DMS53 treated with DMSO at 0.1 percent for 48 hours (cell line): ENCODE measurements at regions not wholly inside any gene's neighbourhood (a gene's known extent, or its start where the extent isn't known, plus 50 kb on each side); places are given as distances from the start of the nearest gene placed in this dataset.

Source experiments
- DNase-seq: peaks from one replicate; lab custom pipeline; 2025; ENCODE audit not compliant: unreplicated experiment; lab: John Stamatoyannopoulos, UW

DNA sequence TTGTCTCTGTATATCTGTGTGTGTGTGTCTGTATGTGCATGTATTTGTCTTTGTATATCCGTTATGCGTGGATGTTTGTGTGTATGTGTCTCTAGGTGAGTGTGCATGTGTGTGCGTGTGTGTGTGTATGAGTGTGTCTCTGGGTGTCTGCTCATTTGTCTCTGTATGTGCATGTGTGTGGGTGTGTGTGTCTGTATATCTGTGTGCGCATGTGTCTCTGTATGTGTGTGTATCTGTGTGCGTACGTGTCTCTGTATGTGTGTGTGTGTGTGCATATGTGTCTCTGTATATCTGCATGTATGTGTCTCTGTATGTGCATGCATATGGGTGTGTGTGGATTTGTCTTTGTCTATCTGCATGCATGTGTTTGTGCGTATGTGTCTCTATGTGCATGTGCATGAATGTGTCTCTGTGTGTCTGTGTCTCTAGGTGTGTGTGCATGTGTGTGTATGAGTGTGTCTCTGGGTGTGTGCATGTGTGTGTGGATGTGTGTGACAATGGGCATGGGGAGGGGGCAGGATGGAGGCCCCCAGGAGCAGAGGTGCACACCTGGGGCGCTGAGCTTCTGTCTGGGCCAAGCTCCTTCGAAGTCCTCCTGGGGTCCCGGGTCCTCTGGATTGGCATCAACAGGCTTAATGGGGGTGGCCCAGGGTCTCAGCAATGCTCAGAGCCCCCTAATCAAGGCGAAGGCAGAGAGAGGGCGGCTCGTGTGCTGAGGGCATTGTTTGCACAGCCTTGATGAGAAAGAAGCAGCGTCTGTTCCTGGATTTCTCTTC lies 373.4 kb upstream of the IRX4 start:
- no peak for DNase-seq

DNA sequence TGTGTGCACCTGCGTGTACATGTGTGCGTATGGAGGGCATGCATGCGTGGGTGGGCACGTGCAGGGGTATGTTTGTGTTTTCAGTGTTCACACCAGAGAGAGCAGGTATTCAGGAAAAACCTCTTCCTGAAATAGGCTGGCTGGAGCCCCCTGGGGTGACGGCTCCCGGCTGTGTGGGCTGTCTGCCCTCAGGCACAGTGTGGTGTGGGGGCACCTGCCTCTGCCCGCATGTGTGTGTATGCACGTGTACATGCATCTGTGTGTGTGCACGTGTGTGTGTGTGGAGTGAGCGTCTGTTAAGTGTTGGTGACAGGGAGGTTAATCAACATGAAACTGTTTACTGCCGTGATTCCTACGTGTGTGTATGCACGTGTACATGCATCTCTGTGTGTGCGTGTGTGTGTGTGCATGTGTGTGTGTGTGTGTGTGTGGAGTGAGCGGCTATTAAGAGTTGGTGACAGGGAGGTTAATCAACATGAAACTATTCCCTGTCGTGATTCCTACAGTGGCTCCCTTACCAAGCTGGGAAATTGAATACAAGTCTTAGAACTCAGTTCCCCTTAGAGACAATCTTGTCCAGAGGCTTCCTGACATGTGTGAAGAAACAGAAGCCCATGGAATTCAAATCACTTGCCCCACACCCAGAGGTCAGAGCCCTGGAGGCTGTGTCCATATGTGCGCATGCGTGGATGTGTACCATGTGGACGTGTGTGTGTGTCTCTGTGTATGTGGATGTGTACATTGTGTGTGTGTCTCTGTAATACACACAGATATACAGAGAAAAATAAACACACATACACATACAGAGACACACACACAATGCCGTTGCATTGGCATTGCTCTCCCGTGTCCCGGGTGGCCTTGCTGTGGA lies 372.4 kb upstream of the IRX4 start:
- no peak for DNase-seq

GRCh38 chr5:2254406-2254805 lies 371.7 kb upstream of the IRX4 start:
- no peak for DNase-seq

DNA sequence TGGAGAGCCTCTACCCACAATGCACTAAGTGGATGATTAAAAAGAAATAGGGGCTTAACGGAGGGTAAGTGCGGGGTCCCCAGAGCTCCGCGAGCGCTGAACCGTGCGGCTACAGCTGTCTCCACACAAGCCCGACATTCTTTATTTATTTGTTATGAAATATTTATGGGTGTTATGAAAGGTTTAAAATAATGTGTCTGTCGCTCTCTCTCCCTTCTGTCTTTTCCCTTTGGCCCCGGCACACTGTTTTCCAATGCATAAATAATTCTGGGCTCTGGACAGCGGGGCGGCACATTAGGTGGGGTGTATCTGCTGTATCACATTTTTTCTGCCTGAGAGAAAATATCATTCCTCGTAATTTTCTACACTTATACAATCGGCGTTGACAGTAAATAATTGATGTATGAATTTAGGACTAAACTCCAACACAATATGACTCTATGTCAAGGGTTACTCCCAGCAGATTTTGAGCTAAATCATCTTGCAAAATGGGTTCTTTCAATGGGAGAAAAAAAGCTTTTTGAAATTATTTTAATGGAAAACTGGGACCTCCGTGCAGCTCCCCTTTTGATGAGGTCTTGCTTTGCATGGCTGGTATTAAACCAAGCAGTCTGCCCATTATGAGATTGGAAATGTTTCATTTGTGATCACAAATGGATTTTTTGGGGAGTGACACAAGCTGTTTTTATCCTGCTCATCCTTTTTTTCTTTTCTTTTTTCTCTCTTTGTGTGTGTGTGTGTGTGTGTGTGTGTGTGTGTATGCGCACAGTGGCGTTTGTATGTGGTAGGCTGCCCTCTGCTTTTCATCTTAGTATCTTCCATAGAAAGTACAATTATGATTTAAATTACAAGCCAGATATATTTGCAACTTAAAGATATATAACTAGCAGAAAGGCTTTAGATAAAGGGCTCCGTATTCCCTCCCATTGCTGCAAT lies 370.6 kb upstream of the IRX4 start:
- no peak for DNase-seq

DNA sequence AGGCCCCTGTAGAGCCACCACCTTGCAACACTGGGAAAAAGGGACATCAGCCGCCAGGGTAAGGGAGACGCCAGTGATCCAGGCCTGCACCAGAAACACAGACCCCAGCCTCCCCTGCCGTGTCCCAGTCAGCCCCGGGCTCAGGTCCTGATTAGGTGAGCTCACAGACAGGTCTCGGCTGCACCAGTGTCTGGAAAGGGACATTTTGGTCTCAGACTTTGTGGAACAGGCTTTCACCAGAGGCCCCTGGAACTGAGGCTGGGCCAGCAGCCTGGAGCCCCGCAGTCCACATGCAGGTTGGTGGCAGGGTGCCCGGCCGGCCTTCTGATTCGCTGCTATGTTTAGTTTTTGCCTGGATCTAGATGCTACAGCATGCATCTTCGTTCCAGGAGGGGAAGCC lies 369.0 kb upstream of the IRX4 start:
- DNase-seq, result no peak

DNA sequence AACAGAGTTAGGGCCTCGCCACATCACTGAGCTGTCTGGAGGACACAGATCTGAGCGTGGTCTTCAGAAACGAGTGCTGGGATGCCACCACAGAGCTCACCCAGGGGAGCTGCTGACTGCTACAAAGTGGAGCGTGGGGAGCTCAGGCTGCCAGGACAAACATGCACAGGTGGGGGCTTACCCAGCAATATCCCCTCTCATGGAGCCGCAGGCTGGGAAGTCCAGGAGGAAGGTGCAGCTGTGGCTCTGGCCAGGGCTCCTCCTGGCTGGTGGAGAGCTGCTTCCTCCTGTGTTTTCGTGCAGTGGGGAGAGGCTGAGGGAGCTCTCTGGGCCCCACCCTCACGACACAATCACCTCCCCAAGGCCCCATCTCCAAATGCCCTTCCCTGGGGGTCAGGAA lies 368.6 kb upstream of the IRX4 start:
- no peak for DNase-seq

GRCh38 chr5:2250365-2250950 lies 367.7 kb upstream of the IRX4 start:
- no peak for DNase-seq

DNA sequence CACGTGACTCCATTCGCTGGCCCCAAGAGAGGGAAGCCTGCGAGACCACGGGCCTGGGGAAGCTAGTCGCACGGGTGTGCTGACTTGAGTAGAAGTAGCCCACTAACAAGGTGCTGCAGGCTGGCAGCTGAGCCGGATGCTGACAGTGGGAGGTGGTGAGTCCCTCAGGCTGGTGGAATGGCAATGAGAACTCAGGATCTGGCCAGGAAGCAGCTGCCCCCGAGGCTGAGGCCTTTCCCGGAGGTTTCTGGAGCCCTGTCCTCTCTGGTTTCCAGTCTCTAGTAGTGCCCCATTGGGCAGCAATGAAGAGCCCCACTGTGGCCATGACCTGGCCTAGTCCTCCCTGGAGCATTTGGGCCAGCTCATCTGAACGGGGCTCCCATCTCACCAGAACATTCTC lies 366.7 kb upstream of the IRX4 start:
- DNase-seq, result no peak

DNA sequence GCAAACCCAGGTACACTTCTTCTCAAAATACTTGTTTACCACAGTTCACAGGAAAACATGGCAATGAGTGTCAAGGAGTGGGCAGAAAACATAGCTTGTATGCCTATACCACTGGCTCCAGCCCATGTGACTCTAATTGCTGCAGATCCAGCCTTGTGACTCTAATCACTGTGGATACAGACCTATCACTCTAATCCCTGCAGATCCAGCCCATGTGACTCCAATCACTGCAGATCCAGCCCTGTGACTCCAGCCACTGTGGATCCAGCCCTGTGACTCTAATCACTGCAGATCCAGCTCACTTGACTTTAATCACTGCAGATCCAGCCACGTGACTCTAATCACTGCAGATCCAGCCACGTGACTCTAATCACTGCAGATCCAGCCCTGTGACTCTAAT lies 366.3 kb upstream of the IRX4 start:
- no peak for DNase-seq

- no peak for DNase-seq
Measured at GRCh38 chr5:2242539-2242938, 359.8 kb upstream of the IRX4 start.

DNA sequence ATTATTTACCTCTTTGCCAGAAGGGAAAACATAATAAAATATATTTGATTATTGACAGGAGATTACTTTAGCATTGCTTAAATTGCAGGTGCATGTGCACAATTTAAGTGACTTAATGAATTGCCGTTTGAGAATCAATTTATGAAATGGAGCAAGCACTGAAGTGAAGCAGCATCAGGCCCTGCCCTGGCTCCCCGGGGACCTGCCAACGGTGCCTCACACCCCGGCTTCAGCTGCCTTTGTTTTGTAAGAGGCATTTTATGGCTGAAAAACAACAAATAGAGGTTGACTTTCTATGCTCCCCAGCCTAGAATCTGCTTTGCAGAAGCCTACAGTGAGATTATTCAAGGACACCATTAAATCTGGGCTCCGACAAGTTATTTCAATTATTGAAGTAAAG lies 359.1 kb upstream of the IRX4 start:
- DNase-seq, result no peak

- no peak for DNase-seq
Measured at GRCh38 chr5:2240118-2240904, 357.6 kb upstream of the IRX4 start.

GRCh38 chr5:2239201-2239910 lies 356.6 kb upstream of the IRX4 start:
- no peak for DNase-seq

DNA sequence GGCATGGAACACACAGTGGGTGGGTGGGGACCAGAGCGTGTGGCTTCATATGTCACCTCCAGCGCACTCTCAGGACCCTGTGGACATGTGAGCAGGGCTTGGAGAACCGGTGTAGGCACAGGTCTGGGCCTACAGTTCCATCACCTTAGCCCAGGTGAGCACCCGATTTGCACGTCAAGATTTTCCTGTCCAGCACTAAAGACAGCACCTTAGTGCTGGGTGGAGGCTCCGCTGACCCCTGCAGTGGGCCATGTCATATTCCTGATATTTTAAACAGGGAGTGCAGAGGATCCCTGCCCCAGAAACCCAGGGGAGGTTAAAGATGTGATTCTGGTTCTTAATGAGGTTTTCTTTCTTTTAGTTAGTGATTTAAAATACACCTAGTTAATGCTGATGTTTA lies 356.0 kb upstream of the IRX4 start:
- no peak for DNase-seq

DNA sequence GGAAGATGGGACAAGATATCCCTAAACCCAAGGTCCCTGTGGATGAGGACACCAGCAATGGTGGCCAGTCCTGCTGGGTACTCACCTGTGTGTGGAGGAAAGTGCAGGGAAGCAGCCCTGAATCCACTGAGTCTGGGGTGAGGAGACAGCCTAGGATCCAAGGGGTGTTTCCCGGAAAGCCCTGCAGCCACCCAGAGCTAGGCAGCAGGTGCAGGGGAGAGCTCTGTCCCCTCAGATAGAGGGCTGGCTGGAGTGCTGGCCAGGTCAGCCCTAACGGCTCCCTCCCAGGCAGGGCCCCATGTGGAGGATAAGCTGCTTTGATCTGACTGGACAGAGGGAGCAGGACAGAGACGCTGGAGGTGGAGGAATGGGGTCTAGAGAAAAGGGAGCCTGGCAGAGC lies 344.7 kb upstream of the IRX4 start:
- no peak for DNase-seq

- DNase-seq, result no peak
Measured at GRCh38 chr5:2224689-2225088, 342.0 kb upstream of the IRX4 start.

- DNase-seq, result no peak
Measured at GRCh38 chr5:2223303-2223702, 340.6 kb upstream of the IRX4 start.

DNA sequence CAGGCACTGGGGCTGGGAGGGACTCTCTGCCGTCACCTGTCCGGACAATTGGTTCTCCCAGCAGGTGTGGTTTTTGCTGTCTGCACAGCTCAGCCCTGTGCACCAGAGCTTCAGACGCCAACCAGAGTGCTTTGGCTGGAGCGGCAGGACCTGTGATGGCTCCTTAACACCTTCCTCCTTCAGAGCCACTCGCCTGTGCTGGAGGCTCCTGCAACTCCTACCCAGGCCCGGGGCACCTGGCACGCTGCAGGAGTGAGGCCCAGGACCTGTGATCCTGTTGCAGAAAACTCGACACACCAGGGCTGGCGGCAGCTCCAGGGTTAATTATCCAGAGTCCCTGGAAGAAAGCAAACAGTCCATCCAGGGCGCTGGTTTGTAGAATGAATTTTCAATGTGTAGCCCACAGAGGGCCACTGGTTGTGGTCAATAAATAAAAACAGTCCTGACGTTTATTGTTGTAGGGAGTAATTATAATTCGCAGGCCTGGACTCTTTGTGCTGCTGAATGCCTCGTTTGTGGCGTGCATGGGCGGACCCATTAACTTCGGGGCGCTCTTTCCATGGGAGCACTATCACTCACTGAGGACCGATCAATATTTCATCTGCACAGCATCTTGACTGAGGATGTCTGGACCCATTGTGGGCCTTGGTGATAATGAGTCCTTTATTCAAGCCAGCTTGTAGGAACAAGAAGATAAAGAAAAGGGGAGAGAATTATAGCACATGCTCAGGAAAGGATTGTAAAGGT lies 339.7 kb upstream of the IRX4 start:
- DNase-seq, result no peak

- DNase-seq, result no peak
Measured at GRCh38 chr5:2221450-2221849, 338.7 kb upstream of the IRX4 start.
